HEK293 (cell line): ENCODE measurements at regions not wholly inside any gene's neighbourhood (a gene's known extent, or its start where the extent isn't known, plus 50 kb on each side); places are given as distances from the start of the nearest gene placed in this dataset.

Experiments used
- FEZF1 ChIP-seq: fragments of 450-650 bp; formaldehyde crosslinking; IDR thresholded peaks from 2 replicates; pipeline ENCODE4 v1.5.1; 2016; ENCODE audit warnings: missing biosample characterization, missing genetic modification characterization
- PATZ1 ChIP-seq: fragments of 450-650 bp; formaldehyde crosslinking; IDR thresholded peaks from 2 replicates; pipeline ENCODE4 v1.5.1; 2016; ENCODE audit warnings: missing biosample characterization, missing genetic modification characterization
- REST ChIP-seq: fragments of 450-650 bp; formaldehyde crosslinking; IDR thresholded peaks from 2 replicates; pipeline ENCODE4 v1.5.1; 2016; ENCODE audit warnings: missing biosample characterization, missing genetic modification characterization
- SP7 ChIP-seq: fragments of 450-650 bp; formaldehyde crosslinking; IDR thresholded peaks from 2 replicates; pipeline ENCODE4 v1.5.1; 2016; ENCODE audit warnings: missing biosample characterization, missing genetic modification characterization
- ZBTB20 ChIP-seq: fragments of 450-650 bp; formaldehyde crosslinking; IDR thresholded peaks from 2 replicates; pipeline ENCODE4 v1.5.1; 2016; ENCODE audit warnings: missing biosample characterization, missing genetic modification characterization
- ZFP3 ChIP-seq: fragments of 450-650 bp; formaldehyde crosslinking; IDR thresholded peaks from 2 replicates; pipeline ENCODE4 v1.5.1; 2016; ENCODE audit warnings: low read depth, missing biosample characterization, missing genetic modification characterization
- ZNF24 ChIP-seq: fragments of 450-650 bp; formaldehyde crosslinking; IDR thresholded peaks from 2 replicates; pipeline ENCODE4 v1.5.1; 2016; ENCODE audit warnings: missing biosample characterization, missing genetic modification characterization
- ZNF311 ChIP-seq: fragments of 450-650 bp; formaldehyde crosslinking; IDR thresholded peaks from 2 replicates; pipeline ENCODE4 v1.5.1; 2017; ENCODE audit warnings: missing biosample characterization, missing genetic modification characterization, borderline replicate concordance
- ZNF341 ChIP-seq: fragments of 450-650 bp; formaldehyde crosslinking; IDR thresholded peaks from 2 replicates; pipeline ENCODE4; 2016; ENCODE audit warnings: low read depth, missing biosample characterization, missing genetic modification characterization
- ZNF423 ChIP-seq: fragments of 450-650 bp; formaldehyde crosslinking; IDR thresholded peaks from 2 replicates; pipeline ENCODE4 v1.5.1; 2016; ENCODE audit warnings: missing biosample characterization, missing genetic modification characterization
- ZNF501 ChIP-seq: fragments of 450-650 bp; formaldehyde crosslinking; IDR thresholded peaks from 2 replicates; pipeline ENCODE4 v1.5.1; 2016; ENCODE audit warnings: missing biosample characterization, missing genetic modification characterization
- ZNF792 ChIP-seq: fragments of 450-650 bp; formaldehyde crosslinking; IDR thresholded peaks from 2 replicates; pipeline ENCODE4 v1.5.1; 2016; ENCODE audit warnings: missing biosample characterization, missing genetic modification characterization
- ZNF830 ChIP-seq: fragments of 450-650 bp; IDR thresholded peaks from 2 replicates; pipeline ENCODE4 v1.5.0; 2018; ENCODE audit warnings: missing biosample characterization, missing genetic modification characterization, low read depth, mild to moderate bottlenecking, moderate library complexity
- TF ChIP-seq, protein P1 (sequence below): fragments of 450-650 bp; formaldehyde crosslinking; IDR thresholded peaks from 2 replicates; pipeline ENCODE4 v1.5.1; 2016; ENCODE audit warnings: missing biosample characterization, missing genetic modification characterization

DNA sequence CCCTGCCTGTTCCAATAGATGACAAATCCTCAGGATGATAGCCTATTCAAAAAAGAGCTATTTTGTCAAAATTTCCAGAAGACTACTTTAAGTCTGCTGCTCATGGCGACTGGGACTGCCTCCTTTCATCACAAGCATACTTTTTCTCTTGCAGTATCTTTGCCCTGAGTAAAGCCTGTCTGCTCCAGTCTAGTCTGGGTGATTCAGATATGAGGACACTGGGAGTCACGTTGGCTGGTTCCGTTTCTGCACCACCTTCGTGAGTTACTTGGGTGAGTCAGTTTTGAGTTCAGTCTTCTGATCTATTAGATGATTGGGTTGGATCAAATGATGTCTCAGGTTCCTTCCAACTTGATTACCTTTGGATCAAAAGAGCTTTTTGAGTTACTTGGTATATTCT is 301.3 kb upstream of the STXBP6 start:
- TF ChIP-seq ZNF423 (tag by site-specific recombination) (no peak), REST (tag by site-specific recombination) (no peak), FEZF1 (tag by site-specific recombination) (no peak), ZNF830 (tag by site-specific recombination) (no peak), ZNF792 (tag by site-specific recombination) (no peak), ZNF341 (tag by site-specific recombination) (no peak), ZFP3 (tag by site-specific recombination) (no peak), PATZ1 (no peak), ZNF311 (no peak), ZNF24 (no peak), ZNF501 (tag by site-specific recombination) (no peak), ZBTB20 (no peak), SP7 (tag by site-specific recombination) (no peak)
- TF ChIP-seq, protein P1, sequence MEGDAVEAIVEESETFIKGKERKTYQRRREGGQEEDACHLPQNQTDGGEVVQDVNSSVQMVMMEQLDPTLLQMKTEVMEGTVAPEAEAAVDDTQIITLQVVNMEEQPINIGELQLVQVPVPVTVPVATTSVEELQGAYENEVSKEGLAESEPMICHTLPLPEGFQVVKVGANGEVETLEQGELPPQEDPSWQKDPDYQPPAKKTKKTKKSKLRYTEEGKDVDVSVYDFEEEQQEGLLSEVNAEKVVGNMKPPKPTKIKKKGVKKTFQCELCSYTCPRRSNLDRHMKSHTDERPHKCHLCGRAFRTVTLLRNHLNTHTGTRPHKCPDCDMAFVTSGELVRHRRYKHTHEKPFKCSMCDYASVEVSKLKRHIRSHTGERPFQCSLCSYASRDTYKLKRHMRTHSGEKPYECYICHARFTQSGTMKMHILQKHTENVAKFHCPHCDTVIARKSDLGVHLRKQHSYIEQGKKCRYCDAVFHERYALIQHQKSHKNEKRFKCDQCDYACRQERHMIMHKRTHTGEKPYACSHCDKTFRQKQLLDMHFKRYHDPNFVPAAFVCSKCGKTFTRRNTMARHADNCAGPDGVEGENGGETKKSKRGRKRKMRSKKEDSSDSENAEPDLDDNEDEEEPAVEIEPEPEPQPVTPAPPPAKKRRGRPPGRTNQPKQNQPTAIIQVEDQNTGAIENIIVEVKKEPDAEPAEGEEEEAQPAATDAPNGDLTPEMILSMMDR (tag by site-specific recombination): no peak
